Mucosa of descending colon (tissue), 3 donors: ENCODE measurements at regions not wholly inside any gene's neighbourhood (a gene's known extent, or its start where the extent isn't known, plus 50 kb on each side); places are given as distances from the start of the nearest gene placed in this dataset.

Experiments
- ATAC-seq: fragments of 200-7000 bp; cut with Tn5 transposase; one replicate; pipeline ENCODE4 v1.9.1; 2020; ENCODE audit warnings: mild to moderate bottlenecking, moderate library complexity
- DNase-seq, 3 donors: peaks; one replicate each; pipeline ENCODE4 v3.0.0-alpha.2; 2020
- H3K36me3 ChIP-seq: fragments of 200-600 bp; one replicate; pipeline ENCODE4 v1.8.0; 2021; ENCODE audit warnings: low read depth, mild to moderate bottlenecking
- H3K4me1 ChIP-seq: fragments of 200-600 bp; one replicate; pipeline ENCODE4 v1.8.0; 2021; ENCODE audit warnings: low read depth, mild to moderate bottlenecking
- H3K4me3 ChIP-seq: fragments of 200-600 bp; one replicate; pipeline ENCODE4 v1.8.0; 2021; ENCODE audit warnings: mild to moderate bottlenecking
- H3K9me3 ChIP-seq: fragments of 200-600 bp; one replicate; pipeline ENCODE4 v1.8.0; 2021; ENCODE audit warnings: mild to moderate bottlenecking
- CTCF ChIP-seq: fragments of 200-600 bp; IDR thresholded peaks from one replicate; pipeline ENCODE4 v1.8.0; 2022; ENCODE audit warnings: antibody characterized with exemption, mild to moderate bottlenecking
- intact Hi-C, 2 donors: fragments of 100-400 bp; cut with DNase I in 1 of 2; cut with micrococcal nuclease in 1 of 2; formaldehyde crosslinking; loops; one replicate each; pipeline versions ENCODE4 v1.11.0 to v1.11.1; 2022; cut with DNase I, micrococcal nuclease
- donor health status: DM: no; HTN: no; CAD: no; lungs with moderate emphysema.
- donor health status: DM: no; HTN: no; CAD: no.
- donor health status: DM: no; HTN: yes; CAD: no.

- intact Hi-C loops = no loop called here
- no peak for TF ChIP-seq CTCF
- Histone ChIP-seq H3K9me3 (no peaks in the 10 kb centered on the region), H3K4me1 (no peaks in the 10 kb centered on the region), H3K4me3 (no peak overlapping the region), H3K36me3 (no peaks in the 10 kb centered on the region)
- no peak for ATAC-seq
- no peak for DNase-seq
Observed at GRCh38 chr6:153207617-153208016, 76.5 kb upstream of the RGS17 start.

- DNase-seq = no peak
- no peaks in the 10 kb centered on the region for H3K36me3 ChIP-seq
- no peak for ATAC-seq
- H3K4me1 ChIP-seq = no peaks in the 10 kb centered on the region
- H3K4me3 ChIP-seq = no peak overlapping the region
- TF ChIP-seq CTCF = no peak
- no peaks in the 10 kb centered on the region for H3K9me3 ChIP-seq
- intact Hi-C loops = no loop called here
Observed at GRCh38 chr6:153207006-153207405, 75.9 kb upstream of the RGS17 start.

GRCh38 chr6:153192943-153193885 is 62.1 kb upstream of the RGS17 start:
- Histone ChIP-seq H3K9me3 (no peaks in the 10 kb centered on the region), H3K4me1 (no peaks in the 10 kb centered on the region), H3K4me3 (no peak overlapping the region), H3K36me3 (no peaks in the 10 kb centered on the region)
- intact Hi-C loops = no loop called here
- ATAC-seq (no peak), DNase-seq (no peak)
- TF ChIP-seq CTCF = no peak

- H3K36me3 ChIP-seq = no peaks in the 10 kb centered on the region
- intact Hi-C loops = no loop called here
- no peaks in the 10 kb centered on the region for H3K9me3 ChIP-seq
- H3K4me1 ChIP-seq = no peaks in the 10 kb centered on the region
- no peak for TF ChIP-seq CTCF
- no peak for DNase-seq
- no peak for ATAC-seq
- no peak overlapping the region for H3K4me3 ChIP-seq
Observed at GRCh38 chr6:153183925-153184324, 52.8 kb upstream of the RGS17 start.
